T-helper 1 cell treated with Interleukin-12 subunit alpha and Interleukin-12 subunit beta and Interleukin-4 antibody, amounts not matched to agents 30 μg/mL and 1 μg/mL, for 36 hours (primary cell): ENCODE measurements at regions not wholly inside any gene's neighbourhood (a gene's known extent, or its start where the extent isn't known, plus 50 kb on each side); places are given as distances from the start of the nearest gene placed in this dataset.
"Not testable (repeated sequence)": the region's sequence is repeated elsewhere in the genome, so short reads cannot be mapped to it uniquely, and the experiment has no call there.

ENCODE experiments used
- H3K27ac Mint-ChIP-seq: one replicate; pipeline ENCODE4 v1.8.0; 2021; ENCODE audit warnings: mild to moderate bottlenecking, mixed read lengths
- H3K27me3 Mint-ChIP-seq: one replicate; pipeline ENCODE4 v1.8.0; 2021; ENCODE audit warnings: low read depth, mixed read lengths
- H3K36me3 Mint-ChIP-seq: one replicate; pipeline ENCODE4 v1.8.0; 2021; ENCODE audit warnings: low read depth, mixed read lengths
- H3K4me1 Mint-ChIP-seq: one replicate; pipeline ENCODE4 v1.8.0; 2021; ENCODE audit warnings: low read depth, mixed read lengths
- H3K4me3 Mint-ChIP-seq: one replicate; pipeline ENCODE4 v1.8.0; 2021; ENCODE audit warnings: mild to moderate bottlenecking, moderate library complexity, mixed read lengths
- H3K9me3 Mint-ChIP-seq: one replicate; pipeline ENCODE4 v1.8.0; 2021; ENCODE audit warnings: mixed read lengths

DNA sequence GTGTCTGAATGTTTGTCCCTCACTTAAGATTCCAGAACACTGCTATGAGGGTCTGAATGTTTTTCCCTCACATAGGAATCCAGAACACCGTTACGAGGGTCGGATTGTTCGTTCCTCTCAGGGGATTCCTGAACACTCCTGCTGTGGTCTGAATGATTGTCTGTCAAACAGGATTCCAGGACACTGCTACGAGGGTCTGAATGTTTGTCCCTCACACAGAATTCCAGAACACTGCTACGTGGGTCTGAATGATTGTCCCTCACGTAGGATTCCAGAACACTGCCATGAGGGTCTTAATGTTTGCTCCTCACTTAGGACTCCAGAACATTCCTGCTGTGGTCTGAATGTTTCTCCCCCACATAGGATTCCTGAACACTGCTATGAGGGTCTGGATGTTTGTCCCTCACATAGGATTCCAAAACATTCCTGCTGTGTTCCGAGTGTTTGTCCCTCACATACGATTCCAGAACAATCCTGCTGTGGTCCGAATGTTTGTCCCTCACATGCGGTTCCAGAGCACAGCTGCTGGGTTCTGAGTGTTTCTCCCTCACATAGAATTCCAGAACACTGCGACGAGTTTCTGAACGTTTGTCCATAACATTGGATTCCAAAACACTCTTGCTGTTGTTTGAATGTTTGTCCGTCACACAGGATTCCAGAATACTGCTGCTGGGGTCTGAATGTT is 199.5 kb downstream of the FOXD4L6 start:
- Mint-ChIP-seq H3K4me1 (no peaks in the 10 kb centered on the region), H3K9me3 (peaks cover 75% of the 10 kb centered on the region), H3K36me3 (no peaks in the 10 kb centered on the region), H3K27ac (no peak overlapping the region), H3K4me3 (no peak overlapping the region), H3K27me3 (no peaks in the 10 kb centered on the region)

DNA sequence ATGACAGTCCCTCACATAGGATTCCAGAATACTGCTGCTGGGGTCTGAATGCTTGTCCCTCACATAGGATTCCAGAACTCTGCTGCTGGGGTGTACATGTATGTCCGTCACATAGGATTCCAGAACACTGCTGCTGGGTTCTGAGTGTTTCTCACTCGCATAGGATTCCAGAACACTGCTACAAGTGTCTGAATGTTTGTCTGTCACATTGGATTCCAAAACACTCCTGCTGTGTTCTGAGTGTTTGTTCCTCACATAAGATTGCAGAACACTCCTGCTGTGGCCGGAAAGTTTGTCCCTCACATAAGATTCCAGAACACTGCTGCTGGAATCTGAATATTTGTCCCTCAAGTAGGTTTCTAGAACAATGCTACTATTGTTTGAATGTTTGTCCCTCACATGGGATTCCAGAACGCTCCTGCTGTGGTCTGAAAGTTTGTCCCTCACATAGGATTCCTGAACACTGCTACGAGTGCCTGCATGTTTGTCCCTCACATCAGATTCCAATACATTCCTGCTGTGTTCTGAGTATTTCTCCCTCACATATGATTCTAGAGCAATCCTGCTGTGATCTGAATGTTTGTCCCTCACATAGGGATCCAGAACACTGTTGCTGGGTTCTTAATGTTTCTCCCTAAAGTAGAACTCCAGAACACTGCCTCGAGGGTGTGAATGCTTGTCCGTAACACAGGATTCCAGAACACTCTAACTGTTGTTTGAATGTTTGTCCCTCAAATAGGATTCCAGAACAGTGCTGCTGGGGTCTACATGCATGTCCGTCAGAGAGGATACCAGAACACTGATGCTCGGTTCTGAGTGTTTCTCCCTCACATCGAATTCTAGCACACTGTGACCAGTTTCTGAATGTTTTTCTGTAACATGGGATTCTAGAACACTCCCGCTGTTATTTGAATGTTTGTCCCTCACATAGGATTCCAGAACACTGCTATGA is 200.4 kb downstream of the FOXD4L6 start:
- Mint-ChIP-seq H3K27ac (no peak overlapping the region), H3K4me1 (no peaks in the 10 kb centered on the region), H3K9me3 (peaks cover 83% of the 10 kb centered on the region), H3K4me3 (no peak overlapping the region), H3K27me3 (no peaks in the 10 kb centered on the region), H3K36me3 (no peaks in the 10 kb centered on the region)

DNA sequence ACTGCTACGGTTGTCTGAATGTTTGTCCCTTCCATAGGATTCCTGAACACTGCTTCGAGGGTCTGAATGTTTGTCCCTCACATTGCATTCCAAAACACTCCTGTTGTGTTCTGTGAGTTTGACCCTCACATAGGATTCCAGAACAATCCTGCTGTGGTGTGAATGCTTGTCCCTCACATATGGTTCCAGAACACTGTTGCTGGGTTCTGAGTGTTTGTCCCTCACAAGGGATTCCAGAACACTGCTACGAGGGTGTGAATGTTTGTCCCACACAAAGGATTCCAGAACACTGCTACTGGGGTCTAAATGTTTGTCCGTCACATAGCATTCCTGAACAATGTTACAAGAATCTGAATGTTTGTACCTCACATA is 201.2 kb downstream of the FOXD4L6 start:
- no peaks in the 10 kb centered on the region for H3K36me3 Mint-ChIP-seq
- no peaks in the 10 kb centered on the region for H3K4me1 Mint-ChIP-seq
- no peak overlapping the region for H3K27ac Mint-ChIP-seq
- no peaks in the 10 kb centered on the region for H3K27me3 Mint-ChIP-seq
- peaks cover 83% of the 10 kb centered on the region for H3K9me3 Mint-ChIP-seq
- H3K4me3 Mint-ChIP-seq: no peak overlapping the region

GRCh38 chr9:40926404-40927259 is 201.8 kb downstream of the FOXD4L6 start:
- no peak overlapping the region for H3K4me3 Mint-ChIP-seq
- no peak overlapping the region for H3K27ac Mint-ChIP-seq
- H3K36me3 Mint-ChIP-seq: no peaks in the 10 kb centered on the region
- H3K9me3 Mint-ChIP-seq: peaks cover 80% of the 10 kb centered on the region
- no peaks in the 10 kb centered on the region for H3K27me3 Mint-ChIP-seq
- no peaks in the 10 kb centered on the region for H3K4me1 Mint-ChIP-seq

GRCh38 chr9:40925149-40925548 is 203.3 kb downstream of the FOXD4L6 start:
- H3K27me3 Mint-ChIP-seq: no peaks in the 10 kb centered on the region
- H3K36me3 Mint-ChIP-seq: no peaks in the 10 kb centered on the region
- no peak overlapping the region for H3K27ac Mint-ChIP-seq
- H3K9me3 Mint-ChIP-seq: peaks cover 72% of the 10 kb centered on the region
- H3K4me3 Mint-ChIP-seq: no peak overlapping the region
- no peaks in the 10 kb centered on the region for H3K4me1 Mint-ChIP-seq

DNA sequence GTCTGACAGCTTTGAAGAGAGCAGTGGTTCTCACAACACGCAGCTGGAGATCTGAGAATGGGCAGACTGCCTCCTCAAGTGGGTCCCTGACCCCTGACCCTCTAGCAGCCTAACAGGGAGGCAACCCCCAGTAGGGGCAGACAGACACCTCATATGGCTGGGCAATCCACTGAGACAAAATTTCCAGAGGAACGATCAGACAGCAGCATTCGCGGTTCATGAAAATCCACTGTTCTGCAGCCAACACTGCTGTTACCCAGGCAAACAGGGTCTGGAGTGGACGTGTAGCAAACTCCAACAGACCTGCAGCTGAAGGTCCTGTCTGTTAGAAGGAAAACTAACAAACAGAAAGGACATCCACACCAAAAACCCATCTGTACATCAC is 212.1 kb downstream of the FOXD4L6 start:
- H3K9me3 Mint-ChIP-seq: peaks cover 78% of the 10 kb centered on the region
- not testable (repeated sequence) for H3K4me1 Mint-ChIP-seq, H3K4me3 Mint-ChIP-seq, H3K27me3 Mint-ChIP-seq, H3K36me3 Mint-ChIP-seq, H3K27ac Mint-ChIP-seq

- H3K9me3 Mint-ChIP-seq: peaks cover 83% of the 10 kb centered on the region
- H3K4me1 Mint-ChIP-seq, H3K27me3 Mint-ChIP-seq, H3K4me3 Mint-ChIP-seq, H3K36me3 Mint-ChIP-seq, H3K27ac Mint-ChIP-seq: not testable (repeated sequence)
Measured at GRCh38 chr9:40915660-40916398, 212.7 kb downstream of the FOXD4L6 start.

GRCh38 chr9:40914772-40915659 is 213.5 kb downstream of the FOXD4L6 start:
- H3K27ac Mint-ChIP-seq: no peak overlapping the region

GRCh38 chr9:40913928-40914673 is 214.4 kb downstream of the FOXD4L6 start:
- peaks cover 87% of the 10 kb centered on the region for H3K9me3 Mint-ChIP-seq

More at GRCh38 chr9:40914772-40915659, 213.5 kb downstream of the FOXD4L6 start:
- H3K27me3 Mint-ChIP-seq: no peaks in the 10 kb centered on the region
- H3K9me3 Mint-ChIP-seq: peaks cover 89% of the 10 kb centered on the region
- H3K36me3 Mint-ChIP-seq: peaks cover 1% of the 10 kb centered on the region
- no peaks in the 10 kb centered on the region for H3K4me1 Mint-ChIP-seq
- no peak overlapping the region for H3K4me3 Mint-ChIP-seq

DNA sequence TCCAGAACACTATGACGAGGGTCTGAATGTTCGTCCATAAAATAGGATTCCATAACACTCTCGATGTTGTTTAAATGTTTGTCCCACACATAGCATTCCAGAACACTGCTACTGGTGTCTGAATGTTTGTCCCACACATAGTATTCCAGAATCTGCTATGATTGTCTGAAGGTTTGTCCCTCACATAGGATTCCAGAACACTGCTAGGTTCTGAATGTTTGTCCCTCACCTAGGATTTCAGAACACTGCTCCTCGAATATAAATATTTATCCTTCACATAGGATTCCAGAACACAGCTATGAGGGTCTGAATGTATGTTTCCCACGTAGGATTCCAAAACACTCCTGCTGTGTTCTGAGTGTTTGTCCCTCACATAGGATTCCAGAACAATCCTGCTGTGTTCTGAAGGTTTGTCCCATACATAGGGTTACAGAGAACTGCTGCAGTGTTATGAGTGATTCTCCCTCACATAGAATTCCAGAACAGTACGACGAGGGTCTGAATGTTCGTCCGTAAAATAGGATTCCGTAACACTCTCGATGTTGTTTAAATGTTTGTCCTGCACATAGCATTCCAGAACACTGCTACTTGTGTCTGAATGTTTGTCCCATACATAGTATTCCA is 215.3 kb downstream of the FOXD4L6 start:
- no peak overlapping the region for H3K4me3 Mint-ChIP-seq
- H3K27ac Mint-ChIP-seq: no peak overlapping the region
- peaks cover 1% of the 10 kb centered on the region for H3K36me3 Mint-ChIP-seq
- no peaks in the 10 kb centered on the region for H3K4me1 Mint-ChIP-seq
- no peaks in the 10 kb centered on the region for H3K27me3 Mint-ChIP-seq
- H3K9me3 Mint-ChIP-seq: peaks cover 84% of the 10 kb centered on the region

More at GRCh38 chr9:40913928-40914673, 214.4 kb downstream of the FOXD4L6 start:
- Mint-ChIP-seq H3K36me3 (peaks cover 1% of the 10 kb centered on the region), H3K27ac (no peak overlapping the region), H3K4me1 (no peaks in the 10 kb centered on the region), H3K27me3 (no peaks in the 10 kb centered on the region), H3K4me3 (no peak overlapping the region)

DNA sequence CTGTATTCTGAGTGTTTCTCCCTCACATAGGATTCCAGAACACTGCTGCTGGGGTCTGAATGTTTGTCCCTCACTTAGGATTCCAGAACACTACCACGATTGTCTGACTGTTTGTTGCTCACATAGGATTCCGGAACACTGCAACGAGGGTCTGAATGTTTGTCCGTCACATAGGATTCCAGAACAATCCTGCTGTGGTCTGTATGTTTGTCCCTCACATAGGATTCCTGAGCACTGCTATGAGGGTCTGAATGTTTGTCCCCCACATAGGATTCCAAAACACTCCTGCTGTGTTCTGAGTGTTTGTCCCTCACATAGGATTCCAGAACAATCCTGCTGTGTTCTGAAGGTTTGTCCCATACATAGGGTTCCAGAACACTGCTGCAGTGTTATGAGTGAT is 215.8 kb downstream of the FOXD4L6 start:
- H3K27ac Mint-ChIP-seq, H3K27me3 Mint-ChIP-seq, H3K4me1 Mint-ChIP-seq, H3K36me3 Mint-ChIP-seq, H3K4me3 Mint-ChIP-seq: not testable (repeated sequence)
- peaks cover 84% of the 10 kb centered on the region for H3K9me3 Mint-ChIP-seq

DNA sequence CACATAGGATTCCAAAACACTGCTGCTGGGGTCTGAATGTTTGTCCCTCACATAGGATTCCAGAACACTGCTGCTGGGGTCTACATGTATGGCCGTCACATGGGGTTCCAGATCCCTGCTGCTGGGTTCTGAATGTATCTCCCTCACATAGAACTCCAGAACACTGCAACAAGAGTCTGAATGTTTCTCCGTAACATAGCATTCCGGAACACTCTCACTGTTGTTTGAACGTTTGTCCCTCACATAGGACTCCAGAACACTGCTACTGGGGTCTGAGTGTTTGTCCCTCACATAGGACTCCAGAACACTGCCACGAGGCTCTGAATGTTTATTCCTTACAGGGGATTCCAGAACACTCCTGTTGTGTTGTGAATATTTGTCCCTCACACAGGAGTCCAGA is 216.8 kb downstream of the FOXD4L6 start:
- H3K36me3 Mint-ChIP-seq: peaks cover 3% of the 10 kb centered on the region

More for the DNA sequence above, 216.8 kb downstream of the FOXD4L6 start:
- H3K27me3 Mint-ChIP-seq: no peaks in the 10 kb centered on the region
- no peaks in the 10 kb centered on the region for H3K4me1 Mint-ChIP-seq
- no peak overlapping the region for H3K4me3 Mint-ChIP-seq
- H3K27ac Mint-ChIP-seq: no peak overlapping the region
- H3K9me3 Mint-ChIP-seq: peaks cover 88% of the 10 kb centered on the region
